Transverse colon (tissue), 3 donors: ENCODE measurements at regions not wholly inside any gene's neighbourhood (a gene's known extent, or its start where the extent isn't known, plus 50 kb on each side); places are given as distances from the start of the nearest gene placed in this dataset.

Experiments used
- POLR2A ChIP-seq: fragments of 450-650 bp; IDR thresholded peaks from one replicate; pipeline ENCODE4 v1.6.1; 2016; ENCODE audit warnings: antibody characterized with exemption, mild to moderate bottlenecking, moderate library complexity
- TF ChIP-seq, protein P1 (sequence below), 5 experiments: fragments of 200-600 bp in 3 of 5; fragments of 450-650 bp in 2 of 5; sonication (generic) in 3 of 5; IDR thresholded peaks; 1 replicate in 2 of 5; 2 replicates in 3 of 5; pipeline ENCODE4 v1.5.1; 2016 to 2017; ENCODE audit warnings: antibody characterized with exemption in 5 of 5, inconsistent platforms in 3 of 5, mild to moderate bottlenecking in 2 of 5, moderate library complexity in 1 of 5

GRCh38 chr4:108544481-108544880, 75.9 kb upstream of the RPL34 start:
- TF ChIP-seq, protein P1, sequence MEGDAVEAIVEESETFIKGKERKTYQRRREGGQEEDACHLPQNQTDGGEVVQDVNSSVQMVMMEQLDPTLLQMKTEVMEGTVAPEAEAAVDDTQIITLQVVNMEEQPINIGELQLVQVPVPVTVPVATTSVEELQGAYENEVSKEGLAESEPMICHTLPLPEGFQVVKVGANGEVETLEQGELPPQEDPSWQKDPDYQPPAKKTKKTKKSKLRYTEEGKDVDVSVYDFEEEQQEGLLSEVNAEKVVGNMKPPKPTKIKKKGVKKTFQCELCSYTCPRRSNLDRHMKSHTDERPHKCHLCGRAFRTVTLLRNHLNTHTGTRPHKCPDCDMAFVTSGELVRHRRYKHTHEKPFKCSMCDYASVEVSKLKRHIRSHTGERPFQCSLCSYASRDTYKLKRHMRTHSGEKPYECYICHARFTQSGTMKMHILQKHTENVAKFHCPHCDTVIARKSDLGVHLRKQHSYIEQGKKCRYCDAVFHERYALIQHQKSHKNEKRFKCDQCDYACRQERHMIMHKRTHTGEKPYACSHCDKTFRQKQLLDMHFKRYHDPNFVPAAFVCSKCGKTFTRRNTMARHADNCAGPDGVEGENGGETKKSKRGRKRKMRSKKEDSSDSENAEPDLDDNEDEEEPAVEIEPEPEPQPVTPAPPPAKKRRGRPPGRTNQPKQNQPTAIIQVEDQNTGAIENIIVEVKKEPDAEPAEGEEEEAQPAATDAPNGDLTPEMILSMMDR (IDR thresholded peaks at IDR 0.05): no peak
- no peak for TF ChIP-seq POLR2A
